ENCODE measurements at regions not wholly inside any gene's neighbourhood (a gene's known extent, or its start where the extent isn't known, plus 50 kb on each side); places are given as distances from the start of the nearest gene placed in this dataset.
A peak's percentile ranks its signal among the peaks of the same experiment; 100 is the strongest.

DNA sequence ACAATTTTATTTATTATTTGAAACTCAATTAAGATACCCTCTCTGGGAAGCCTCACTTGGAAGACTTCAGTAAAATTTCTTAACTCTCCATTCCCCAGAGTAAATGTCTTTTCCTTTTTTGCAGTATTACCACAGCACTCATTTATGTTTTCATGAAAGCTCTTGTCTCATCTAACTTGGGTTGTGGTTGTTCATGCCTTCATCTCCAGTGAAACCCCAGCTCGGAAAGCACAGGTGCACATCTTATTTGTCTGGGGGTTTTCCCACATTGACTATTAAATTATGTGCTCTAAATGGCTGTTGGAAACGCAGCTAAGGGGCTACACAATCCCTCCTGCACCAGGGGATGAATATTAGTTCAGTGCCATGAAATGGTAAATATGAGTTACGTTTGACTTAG lies 954.2 kb upstream of the RAG2 start:
- DNase-seq = no peak

DNA sequence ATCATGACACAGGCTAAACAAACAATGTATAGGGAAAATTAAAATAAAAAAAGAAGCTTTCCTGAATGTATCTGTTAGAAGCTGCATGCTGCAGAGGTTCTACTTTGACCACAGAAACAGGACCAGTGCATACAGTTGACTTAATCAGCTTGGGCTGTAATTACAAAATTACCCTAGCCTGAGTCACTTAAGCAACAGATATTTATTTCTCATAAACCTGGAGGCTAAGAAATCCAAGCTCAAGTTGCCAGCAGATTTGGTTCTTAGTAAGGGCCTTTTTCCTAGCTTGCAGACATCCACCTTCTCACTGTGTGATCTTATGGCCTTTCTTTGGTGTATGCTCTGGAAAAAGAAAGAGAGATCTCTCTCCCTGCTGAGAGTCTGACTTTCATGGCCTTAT lies 946.5 kb upstream of the RAG2 start:
- no peak for DNase-seq

DNA sequence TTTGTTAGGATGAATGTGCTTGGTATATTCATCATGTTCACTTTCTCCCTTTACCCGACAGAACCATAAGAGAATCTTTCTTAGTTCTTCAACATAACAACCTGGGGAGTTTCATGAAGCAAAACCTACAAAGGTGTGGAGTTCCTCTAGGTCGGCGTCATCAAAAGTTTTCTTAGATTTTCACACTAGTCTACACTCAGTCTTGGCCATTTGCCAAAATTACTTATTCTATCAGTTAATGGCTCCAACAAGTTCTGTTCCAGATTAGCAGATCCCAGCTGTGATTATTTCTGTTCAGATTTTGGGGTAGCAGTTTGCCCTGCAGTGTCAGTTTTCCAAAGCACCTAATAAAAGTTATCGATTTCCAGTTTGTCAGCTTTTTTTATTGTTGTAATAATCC lies 935.8 kb upstream of the RAG2 start:
- no peak for DNase-seq

DNA sequence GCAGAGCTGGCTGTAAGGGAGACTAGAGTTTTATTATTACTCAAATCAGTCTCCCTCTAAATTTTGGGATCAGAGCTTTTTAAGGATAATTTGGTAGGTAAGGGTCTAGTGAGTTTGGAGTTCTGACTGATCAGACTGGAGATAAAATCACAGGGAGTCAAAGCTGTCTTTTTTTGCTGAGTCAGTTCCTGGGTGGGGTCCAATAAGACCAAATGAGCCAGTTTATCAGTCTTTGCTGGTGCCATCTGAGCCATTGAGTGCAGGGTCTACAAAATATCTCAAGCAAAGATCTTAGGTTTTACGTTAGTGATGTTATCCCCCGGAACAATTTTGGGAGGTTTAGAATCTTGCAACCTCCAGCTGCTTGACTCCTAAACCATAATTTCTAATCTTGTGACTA lies 935.1 kb upstream of the RAG2 start:
- no peak for DNase-seq

DNA sequence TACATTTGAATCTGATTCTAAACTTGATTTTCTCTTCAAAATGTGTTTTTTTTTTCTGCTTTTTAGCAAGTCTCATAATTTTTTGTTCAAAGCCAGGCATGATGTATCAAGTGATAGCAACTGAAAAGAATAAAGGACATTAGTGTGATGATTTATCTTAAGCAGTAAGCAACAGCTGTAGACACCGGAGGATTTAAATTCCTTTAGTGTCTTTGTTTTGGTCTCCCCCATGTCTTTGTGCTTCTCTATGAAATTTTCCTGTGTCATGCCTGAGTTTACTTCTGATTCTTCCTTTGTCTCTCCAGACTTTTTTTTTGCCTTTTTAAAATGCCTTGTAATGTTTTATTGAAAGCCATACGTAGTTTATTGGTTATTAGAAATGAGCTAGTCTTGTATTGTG lies 934.2 kb upstream of the RAG2 start:
- DNase-seq = no peak

DNA sequence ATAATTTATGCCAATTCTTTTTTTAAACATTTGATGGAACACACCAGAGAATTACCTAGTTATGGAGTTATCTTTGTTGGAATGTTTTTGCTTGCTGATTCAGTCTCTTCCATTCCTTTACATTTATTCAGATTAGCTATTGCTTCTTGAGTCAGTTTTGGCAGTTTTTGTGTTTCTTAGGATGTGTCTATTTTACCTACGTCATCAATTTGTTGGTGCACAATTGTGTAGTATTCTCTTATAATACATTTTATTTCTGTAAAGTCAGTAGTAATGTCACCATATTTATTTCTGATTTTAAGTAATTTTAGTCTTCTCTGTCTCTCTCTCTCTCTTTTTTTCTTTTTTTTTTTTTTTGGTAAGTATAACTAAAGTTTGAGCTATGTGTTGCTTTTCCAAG lies 929.5 kb upstream of the RAG2 start:
- no peak for DNase-seq

DNA sequence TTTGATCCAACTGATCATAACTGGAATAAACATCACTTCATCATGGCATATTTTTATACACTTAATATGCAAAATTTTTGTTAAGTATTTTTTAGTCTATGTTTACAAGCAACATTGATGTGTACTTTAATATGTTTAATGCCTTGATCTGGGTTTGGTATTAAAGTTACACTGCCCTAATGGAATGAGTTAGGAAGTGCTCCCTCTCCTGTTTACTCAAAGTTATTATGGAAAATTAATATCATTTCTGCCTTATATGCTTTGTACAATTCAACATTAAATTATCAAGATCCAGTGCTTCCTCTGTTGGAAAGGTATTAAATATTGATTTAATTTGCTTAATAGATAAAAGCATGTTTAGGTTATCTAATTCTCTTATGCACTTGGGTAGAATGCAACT lies 927.3 kb upstream of the RAG2 start:
- DNase-seq = no peak

DNA sequence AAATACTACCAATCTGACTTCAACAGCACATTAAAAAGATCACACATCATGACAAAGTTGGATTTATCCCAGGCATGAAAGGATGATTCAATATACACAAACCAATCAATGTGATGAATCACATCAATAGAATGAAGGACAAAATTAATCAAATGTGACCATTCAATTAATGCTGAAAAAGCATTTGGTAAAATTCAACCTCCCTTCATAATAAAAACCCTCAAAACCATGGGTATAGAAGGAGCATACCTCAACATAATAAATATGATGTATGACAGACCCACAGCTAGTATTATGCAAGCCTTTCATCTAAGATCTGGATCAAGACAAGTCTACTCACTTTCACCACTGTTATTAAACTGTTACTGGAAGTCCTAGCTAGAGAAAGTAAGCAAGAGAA lies 921.7 kb upstream of the RAG2 start:
- no peak for DNase-seq

DNA sequence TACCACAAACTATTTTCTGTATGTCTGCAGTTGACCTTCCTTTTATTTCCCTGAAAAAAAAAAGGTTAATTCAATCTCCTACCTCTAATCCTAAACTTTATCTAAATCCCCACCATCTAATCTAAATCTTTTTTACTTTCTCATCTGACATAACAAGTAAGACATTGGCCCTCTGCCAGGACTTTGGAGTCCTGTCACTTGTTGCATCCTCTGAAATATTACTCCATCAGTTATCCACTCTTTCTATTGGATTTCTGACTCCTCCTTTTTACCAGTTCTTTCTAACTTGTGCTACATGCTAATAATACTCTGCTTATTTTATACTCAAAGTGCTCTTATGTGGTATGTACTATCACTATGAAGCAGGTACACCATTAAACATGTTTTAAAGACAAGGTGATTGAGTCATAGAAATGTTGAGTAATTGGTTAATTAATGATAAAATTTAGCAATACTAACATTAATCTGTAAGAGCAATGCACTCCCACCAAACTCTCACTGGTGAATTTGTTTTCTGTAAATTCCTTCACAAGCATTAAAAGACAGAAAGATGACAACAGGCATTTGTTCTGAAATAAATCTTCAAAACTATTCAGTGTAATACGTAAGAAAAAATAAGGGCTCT lies 914.2 kb upstream of the RAG2 start:
- DNase-seq = no peak

DNA sequence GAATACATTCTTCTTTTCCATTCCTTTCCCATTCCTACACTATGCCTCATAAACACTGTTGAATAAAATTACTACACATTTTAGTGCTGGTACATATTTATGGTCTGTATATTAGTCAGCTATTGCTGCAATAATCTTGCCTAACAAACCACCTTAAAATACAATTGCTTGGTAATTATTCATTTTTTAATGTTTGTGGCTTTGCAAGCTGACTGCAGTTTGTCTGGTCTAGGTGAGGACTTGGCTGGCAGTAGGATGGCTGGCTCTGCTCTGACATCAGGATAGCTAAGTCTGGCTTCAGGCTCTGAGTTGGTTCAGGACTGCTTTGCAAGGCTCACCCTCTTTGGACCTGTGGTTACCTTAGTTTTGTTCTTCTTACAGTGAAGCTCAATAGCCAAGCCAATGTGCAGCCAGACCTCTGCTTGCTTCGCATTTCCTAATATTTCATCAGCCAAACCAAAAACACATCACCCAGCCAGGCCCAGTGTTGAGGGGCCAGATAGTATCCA lies 913.4 kb upstream of the RAG2 start:
- no peak for DNase-seq

DNA sequence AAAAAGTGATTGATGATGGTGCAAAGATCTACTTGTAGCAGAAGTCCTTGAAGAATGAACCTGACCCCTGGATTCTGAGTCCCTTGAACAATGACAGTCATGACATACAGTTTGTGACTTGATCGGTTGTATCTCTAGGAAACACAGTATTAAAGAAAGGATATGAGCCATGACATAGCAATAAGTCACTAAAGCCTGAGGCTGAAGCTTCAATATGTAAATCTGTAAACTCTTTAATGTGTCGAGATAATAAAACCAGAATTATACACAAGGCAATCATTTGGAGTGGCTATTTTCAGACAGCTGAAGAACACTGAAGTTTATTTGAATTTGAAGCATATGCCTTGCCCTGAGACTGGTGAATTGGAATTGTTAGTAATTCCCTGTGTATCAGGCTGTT lies 911.5 kb upstream of the RAG2 start:
- DNase-seq = no peak

DNA sequence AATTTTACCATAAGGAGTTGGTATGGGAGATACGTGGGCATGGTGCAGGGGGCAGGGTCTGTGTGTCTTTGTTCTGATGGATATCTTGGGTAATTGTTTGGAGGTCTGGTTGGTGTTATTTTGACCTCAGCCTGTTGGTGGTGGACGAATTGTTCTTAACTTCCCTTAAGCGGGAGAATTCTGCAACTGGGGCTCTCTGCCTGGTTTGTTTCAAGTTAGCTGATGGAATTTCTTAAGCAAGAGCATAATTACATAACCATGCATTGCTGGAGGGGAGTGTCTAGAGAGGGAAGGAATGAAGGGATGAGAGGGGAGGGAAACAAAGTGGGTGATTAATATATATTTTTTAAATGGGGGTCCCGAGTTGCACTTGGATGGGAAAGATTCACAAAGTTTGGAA lies 908.5 kb upstream of the RAG2 start:
- no peak for DNase-seq

DNA sequence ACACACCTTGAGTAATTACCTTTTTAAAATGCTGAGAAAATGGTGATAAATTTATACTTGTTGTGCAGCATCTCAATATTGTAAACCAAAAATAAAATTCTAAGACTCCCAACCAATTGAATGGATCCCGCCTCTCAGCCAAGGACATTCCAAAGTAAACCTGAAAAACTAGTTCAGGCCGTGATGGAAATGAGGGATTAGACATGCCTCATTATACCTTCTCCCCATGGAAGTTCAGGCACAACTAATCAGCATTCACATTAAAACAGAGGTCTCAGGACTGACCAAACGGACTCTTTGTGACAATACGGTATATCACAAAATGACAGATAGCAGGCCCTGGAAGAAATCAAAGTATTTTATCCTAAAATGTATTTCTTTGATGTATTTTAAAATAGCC lies 907.4 kb upstream of the RAG2 start:
- no peak for DNase-seq

DNA sequence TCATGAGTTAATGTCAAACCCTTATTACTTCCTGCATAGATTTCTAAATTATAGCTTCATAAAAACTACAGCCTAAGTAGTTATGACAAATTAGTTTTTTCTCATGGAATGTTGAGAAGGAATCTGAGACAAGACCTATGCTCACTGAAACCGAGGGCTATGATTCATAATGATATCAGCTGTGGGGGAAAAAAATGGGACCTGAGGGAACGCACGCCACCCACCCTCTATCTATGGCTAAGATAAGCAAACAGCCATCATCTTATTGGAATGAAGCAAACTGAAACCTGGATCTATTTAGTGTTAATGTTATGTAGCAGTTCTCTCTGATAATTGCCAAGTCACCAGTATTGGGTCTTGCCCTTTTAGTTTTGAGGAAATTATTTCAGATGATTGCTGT lies 906.9 kb upstream of the RAG2 start:
- peak; percentile 88 for DNase-seq

DNA sequence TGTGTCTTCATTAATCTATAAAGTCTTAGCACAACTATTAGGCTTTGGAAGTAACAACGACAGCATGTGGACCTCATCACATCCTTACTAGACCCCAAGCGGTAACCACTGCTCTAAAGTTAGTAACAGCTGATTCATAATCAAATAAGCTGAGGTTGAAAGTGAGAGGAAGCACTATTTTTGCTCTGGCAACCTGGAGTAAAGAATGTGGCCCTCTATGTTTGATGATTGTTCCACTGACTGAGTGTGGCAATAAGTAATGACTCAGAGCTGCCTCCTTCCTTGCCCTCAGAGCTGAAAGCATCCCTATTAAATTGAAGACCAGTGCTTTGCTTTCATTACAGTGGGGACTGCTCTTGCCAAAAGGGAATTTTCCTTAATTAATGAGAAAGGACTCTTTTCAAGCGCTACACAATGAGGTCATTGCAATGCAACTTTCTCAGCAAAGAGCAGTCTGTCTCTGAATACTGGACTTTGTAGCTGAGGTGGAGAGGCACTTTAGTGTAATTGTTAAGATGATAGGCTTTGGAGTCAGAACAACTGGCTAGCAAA lies 906.1 kb upstream of the RAG2 start:
- peak; percentile 39 for DNase-seq

DNA sequence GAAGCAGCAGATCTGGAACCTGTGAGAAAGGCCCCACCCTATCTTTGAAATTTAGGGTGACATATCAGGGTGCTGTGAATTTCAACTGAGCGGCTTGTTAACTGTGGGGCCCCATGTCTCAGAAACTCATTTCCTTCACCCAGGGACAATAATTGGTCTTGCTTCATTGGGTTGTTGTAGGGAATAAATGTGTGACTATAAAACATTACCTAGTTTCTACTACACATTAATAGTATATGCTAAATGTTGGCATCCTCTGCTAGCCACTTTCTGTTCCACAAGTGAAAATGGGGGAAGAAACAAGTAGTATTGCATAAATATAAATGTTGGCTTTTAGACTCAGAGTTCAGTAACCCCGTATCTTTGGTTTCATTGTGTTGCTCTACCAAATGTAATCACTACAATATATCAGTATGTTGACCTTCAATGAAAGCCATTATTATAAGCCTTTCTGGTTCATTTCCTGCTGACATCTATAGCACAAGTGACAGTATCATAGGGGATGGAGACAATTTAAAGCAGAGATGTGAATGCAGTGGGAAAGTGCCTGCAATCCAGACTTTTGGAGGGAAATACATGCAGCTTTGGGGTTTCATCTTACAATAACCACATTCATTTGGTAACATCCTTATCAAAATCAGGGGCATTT lies 905.5 kb upstream of the RAG2 start:
- DNase-seq = no peak

DNA sequence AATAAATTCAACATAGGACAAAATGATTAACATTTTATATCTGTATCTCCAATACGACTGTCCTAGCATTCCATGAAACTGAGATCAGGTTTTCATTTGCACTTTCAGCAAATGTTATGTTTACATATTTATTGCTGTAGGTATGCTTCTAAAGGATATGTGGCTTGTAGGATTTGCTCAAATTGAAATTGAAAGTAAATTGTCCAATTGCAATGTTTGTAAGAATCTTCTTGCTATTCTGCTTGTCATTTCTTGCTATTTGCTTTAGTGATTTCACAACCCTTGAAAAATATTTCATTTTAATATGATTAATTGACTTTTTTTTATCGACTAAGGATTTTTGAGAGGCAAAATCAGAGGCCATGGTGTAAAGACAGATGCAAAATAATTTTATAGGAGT lies 904.2 kb upstream of the RAG2 start:
- no peak for DNase-seq

DNA sequence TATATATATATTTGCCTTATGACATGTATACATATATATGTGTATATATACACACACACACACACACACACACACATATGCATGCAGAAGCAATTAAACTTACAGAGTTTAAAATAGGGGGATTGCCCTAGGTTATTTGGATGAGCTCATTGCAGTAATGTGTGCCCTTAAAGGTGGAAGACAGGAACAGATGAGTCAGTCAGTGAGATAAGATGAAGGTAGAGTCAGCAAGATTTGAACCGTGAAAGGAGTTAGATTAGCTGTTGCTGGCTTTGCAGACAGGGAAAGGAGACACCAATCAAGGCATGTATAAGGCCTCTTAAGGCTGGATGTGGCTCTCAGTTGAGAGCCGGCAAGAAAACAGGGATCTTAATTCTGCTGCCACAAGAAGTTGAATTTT lies 902.4 kb upstream of the RAG2 start:
- DNase-seq = no peak

DNA sequence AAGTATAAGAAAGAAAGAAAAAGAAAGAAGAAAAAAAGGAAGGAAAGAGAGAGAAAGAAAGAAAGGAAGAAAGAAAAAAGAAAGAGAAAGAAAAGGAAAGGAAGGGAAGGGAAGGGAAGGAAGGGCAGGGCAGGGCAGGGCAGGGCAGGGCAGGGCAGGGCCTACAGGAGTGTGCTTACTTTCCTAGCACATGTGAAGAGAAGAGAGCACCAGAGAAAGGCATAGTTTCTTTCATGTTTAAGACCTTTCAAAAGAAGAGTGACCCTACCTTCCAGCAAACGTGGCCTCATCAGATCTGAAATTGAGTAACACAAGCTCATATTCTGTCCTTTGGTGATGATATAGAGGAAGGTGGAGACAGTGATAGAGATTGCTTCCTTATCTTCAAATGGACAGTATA lies 899.3 kb upstream of the RAG2 start:
- DNase-seq = no peak

DNA sequence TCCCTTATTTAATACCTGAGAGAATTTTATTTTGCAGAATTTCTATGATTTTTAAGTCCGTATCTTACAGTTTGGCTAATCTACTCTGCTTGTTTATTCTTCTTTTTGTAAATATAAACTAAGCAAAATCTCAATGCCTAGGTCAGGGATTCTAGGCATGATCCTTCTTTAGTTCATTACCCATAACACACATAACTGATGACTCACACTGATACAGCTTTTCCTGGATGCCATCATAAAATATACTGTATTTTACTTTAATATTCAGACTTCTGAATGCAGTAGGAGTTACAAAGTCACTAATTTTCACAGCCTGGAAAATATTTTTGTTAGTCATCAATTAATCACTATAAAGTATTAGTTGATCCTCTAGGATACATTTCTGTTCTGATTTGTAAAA lies 898.2 kb upstream of the RAG2 start:
- no peak for DNase-seq

DNA sequence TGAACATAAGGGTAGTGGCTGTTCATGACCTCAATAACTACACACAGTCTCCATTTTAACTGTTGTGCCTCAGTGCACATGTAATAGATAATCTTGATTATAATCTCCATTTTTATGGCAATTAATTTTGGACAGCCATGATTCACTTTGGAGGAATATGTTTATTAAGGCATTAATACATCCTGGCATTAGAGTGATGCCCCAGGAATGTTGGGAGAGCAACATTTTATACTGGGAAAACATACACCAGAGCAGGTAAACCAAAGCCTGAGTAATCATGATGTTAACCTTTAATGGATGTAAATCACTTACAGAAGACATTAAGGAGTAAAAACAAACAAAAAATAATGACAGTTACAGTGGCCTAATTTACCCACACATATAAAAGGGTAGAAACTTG lies 886.3 kb upstream of the RAG2 start:
- DNase-seq = no peak

DNA sequence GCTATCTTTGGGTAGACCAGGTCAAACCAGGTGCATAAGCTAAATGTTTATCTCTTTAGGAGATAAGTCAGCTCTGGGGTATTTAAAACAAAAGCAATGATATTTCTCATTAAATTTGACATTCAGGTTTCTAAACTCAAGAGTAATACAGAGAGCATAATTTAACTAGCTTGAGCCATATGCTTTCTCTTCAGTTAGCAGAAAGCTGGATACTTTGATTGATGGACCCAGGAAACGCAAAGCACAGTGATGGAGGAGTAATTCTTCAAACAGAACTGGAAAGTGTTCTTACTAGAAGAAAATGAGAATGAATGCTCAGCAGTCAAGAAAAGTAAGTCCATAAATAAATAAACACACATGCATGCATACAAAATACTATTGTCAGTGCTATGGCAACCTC lies 885.7 kb upstream of the RAG2 start:
- DNase-seq = no peak

DNA sequence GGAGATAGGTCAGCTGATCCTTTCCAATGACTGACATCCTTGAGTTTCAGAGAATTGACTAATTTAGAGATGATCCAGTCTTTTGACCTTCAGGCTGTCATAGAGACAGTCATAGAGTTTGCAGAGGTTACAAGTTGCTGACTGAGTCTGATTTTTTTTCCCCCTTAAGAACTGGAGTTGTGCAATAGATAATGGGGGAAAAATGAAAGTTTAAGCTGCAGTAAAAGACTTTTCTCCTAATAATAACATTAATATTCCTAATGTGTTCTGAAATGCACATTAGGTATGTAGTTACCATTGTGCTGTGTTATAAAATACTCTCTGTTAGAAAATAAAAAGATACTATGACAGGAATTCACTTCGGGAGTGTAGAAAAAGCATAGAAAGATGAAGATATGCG lies 876.9 kb upstream of the RAG2 start:
- DNase-seq = no peak

DNA sequence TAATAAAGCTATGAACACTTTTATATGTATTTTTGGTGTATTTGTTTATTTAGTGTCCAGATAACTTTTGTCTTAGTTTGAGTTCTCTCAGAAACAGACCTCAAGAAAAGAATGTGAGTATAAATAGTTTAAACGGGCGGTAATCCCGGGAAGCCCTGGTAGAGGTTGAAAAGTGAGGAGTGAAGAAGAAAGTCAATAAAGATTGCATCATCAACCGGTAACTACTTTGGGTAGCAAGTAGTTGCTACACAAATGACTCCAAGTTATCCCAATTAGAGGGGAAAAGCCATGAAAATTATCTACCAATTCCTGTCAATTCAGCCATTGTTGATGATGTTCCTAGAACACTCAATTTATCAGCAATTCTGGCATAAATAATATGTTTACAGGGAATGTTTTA lies 870.3 kb upstream of the RAG2 start:
- DNase-seq = no peak

DNA sequence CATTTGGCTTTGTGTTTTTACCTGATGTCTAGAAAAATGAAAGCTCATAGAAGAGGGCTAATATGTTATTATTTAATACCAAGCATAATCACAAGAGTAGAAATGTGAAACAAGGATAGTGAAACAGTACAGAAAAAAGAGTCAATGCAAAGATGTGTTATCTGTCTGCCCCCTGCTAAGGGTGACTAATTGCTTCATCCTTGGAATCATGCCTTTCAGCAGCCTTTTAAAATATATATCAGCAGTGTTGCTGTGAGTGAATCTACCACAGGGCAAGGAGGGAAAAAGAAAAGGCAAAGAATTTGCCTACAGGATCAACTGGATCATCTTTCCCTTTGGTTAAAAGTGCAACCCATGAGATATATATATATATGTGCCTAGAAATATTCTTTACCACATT lies 867.2 kb upstream of the RAG2 start:
- DNase-seq = no peak

Measured in amniotic stem cell (primary cell).